B cell (primary cell): ENCODE measurements at regions not wholly inside any gene's neighbourhood (a gene's known extent, or its start where the extent isn't known, plus 50 kb on each side); places are given as distances from the start of the nearest gene placed in this dataset.

Source experiments
- ATAC-seq: fragments of 200-7000 bp; cut with Tn5 transposase; one replicate; pipeline ENCODE4 v1.10.0; 2021; ENCODE audit warnings: low read depth, mild to moderate bottlenecking, moderate number of reproducible peaks, moderate library complexity
- CTCF ChIA-PET: fragments of 350-600 bp; sonication (Branson Sonifier 250); formaldehyde crosslinking; loops from one replicate; lab custom pipeline; 2021; ENCODE audit warnings: antibody characterized with exemption, inconsistent platforms; lab: Charles Lee
- POLR2A ChIA-PET: fragments of 350-600 bp; sonication (Branson Sonifier 250); formaldehyde crosslinking; loops from one replicate; lab custom pipeline; 2021; ENCODE audit warnings: antibody characterized with exemption; lab: Charles Lee
- DNase-seq: peaks from one replicate; pipeline ENCODE4 v3.0.0; 2013
- H2AFZ ChIP-seq: 2 replicates; pipeline ENCODE4 v1.6.1; 2012; ENCODE audit warnings: mild to moderate bottlenecking, low read depth, low read length; ENCODE audit not compliant: insufficient read depth, poor library complexity, severe bottlenecking
- H3K27ac ChIP-seq, 2 donors: 1 replicate in 1 of 2; 2 replicates in 1 of 2; pipeline ENCODE4 v1.5.1; 2012 to 2013; ENCODE audit warnings: low read length in 2 of 2, mild to moderate bottlenecking in 2 of 2, moderate library complexity in 1 of 2
- H3K27me3 ChIP-seq, 4 experiments: fragments of 200-600 bp in 1 of 4; sonication (generic) in 1 of 4; replicated peaks in 1 of 4; 1 replicate in 2 of 4; 2 replicates in 2 of 4; pipeline versions ENCODE4 v1.6.1 to v1.7.0; 2013 to 2016; ENCODE audit warnings: low read length in 3 of 4, mild to moderate bottlenecking in 2 of 4, mixed read lengths in 1 of 4, moderate library complexity in 1 of 4; ENCODE audit not compliant: insufficient read depth in 4 of 4, control insufficient read depth in 3 of 4; ENCODE audit errors: control extremely low read depth in 1 of 4
- H3K36me3 ChIP-seq, 2 experiments: replicated peaks in 1 of 2; 1 replicate in 1 of 2; 2 replicates in 1 of 2; pipeline versions ENCODE4 v1.6.1 to v1.7.1; 2013; ENCODE audit warnings: low read length in 1 of 2; ENCODE audit not compliant: insufficient read depth in 2 of 2, control insufficient read depth in 1 of 2; ENCODE audit errors: control extremely low read depth in 1 of 2, extremely low read depth in 1 of 2
- H3K4me1 ChIP-seq, 2 donors: fragments of 200-600 bp in 1 of 2; sonication (generic) in 1 of 2; 1 replicate in 1 of 2; 2 replicates in 1 of 2; pipeline versions ENCODE4 v1.5.1 to v1.6.1; 2013 to 2017; ENCODE audit warnings: low read length in 2 of 2; ENCODE audit not compliant: control insufficient read depth in 2 of 2, insufficient read depth in 2 of 2
- H3K4me2 ChIP-seq: replicated peaks from 2 replicates; pipeline ENCODE3; 2012; ENCODE audit warnings: mild to moderate bottlenecking, low read depth, low read length; ENCODE audit not compliant: poor library complexity, severe bottlenecking
- H3K4me3 ChIP-seq, 5 experiments: fragments of 200-600 bp in 1 of 5; sonication (generic) in 1 of 5; 1 replicate in 3 of 5; 2 replicates in 2 of 5; pipeline versions ENCODE4 v1.5.1 to v1.7.0; 2011 to 2016; ENCODE audit warnings: low read length in 4 of 5, mild to moderate bottlenecking in 4 of 5, low read depth in 2 of 5, control low read depth in 1 of 5, moderate library complexity in 1 of 5; ENCODE audit not compliant: insufficient read depth in 1 of 5; ENCODE audit errors: control extremely low read depth in 1 of 5, extremely low read depth in 1 of 5
- H3K79me2 ChIP-seq: fragments of 200-600 bp; sonication (generic); one replicate; pipeline ENCODE4 v1.6.0; 2016; ENCODE audit warnings: low read length; ENCODE audit not compliant: control insufficient read depth, insufficient read depth
- H3K9ac ChIP-seq: fragments of 200-600 bp; sonication (generic); 2 replicates; pipeline ENCODE4 v1.6.1; 2017; ENCODE audit warnings: mild to moderate bottlenecking, low read length, moderate library complexity
- H3K9me3 ChIP-seq, 3 donors: one replicate each; pipeline versions ENCODE4 v1.6.1 to v1.7.1; 2013; ENCODE audit warnings: low read length in 2 of 3; ENCODE audit not compliant: control insufficient read depth in 2 of 3, insufficient read depth in 1 of 3; ENCODE audit errors: control extremely low read depth in 1 of 3
- H4K20me1 ChIP-seq: 2 replicates; pipeline ENCODE4 v1.6.0; 2012; ENCODE audit warnings: mild to moderate bottlenecking, low read length; ENCODE audit not compliant: insufficient read depth, control insufficient read depth, poor library complexity, severe bottlenecking
- H3K27ac Mint-ChIP-seq: one replicate; pipeline ENCODE4 v1.8.0; 2021; ENCODE audit warnings: mixed read lengths
- H3K27me3 Mint-ChIP-seq: one replicate; pipeline ENCODE4 v1.8.0; 2021; ENCODE audit warnings: mixed read lengths
- H3K4me1 Mint-ChIP-seq: one replicate; pipeline ENCODE4 v1.8.0; 2021; ENCODE audit warnings: mixed read lengths
- H3K4me3 Mint-ChIP-seq: one replicate; pipeline ENCODE4 v1.8.0; 2021; ENCODE audit warnings: mixed read lengths
- H3K9me3 Mint-ChIP-seq: one replicate; pipeline ENCODE4 v1.8.0; 2022; ENCODE audit warnings: mixed read lengths; ENCODE audit not compliant: insufficient read depth
- CTCF ChIP-seq: fragments of 200-600 bp; IDR thresholded peaks from one replicate; pipeline ENCODE4 v1.8.0; 2022; ENCODE audit warnings: antibody characterized with exemption, mild to moderate bottlenecking
- EZH2 ChIP-seq: IDR thresholded peaks from 2 replicates; pipeline ENCODE4 v1.6.1; 2012; ENCODE audit warnings: borderline replicate concordance, low read depth, mild to moderate bottlenecking, moderate library complexity, low read length; ENCODE audit not compliant: insufficient read depth, poor library complexity, severe bottlenecking
- WGBS: methylation state at CpG from one replicate; pipeline ENCODE4 v1.1.5; 2013; ENCODE audit warnings: missing lambda C conversion rate; ENCODE audit not compliant: insufficient coverage; 5-methylcytosine and 5-hydroxymethylcytosine counted together
- intact Hi-C: fragments of 100-400 bp; cut with micrococcal nuclease; formaldehyde crosslinking; loops from one replicate; pipeline ENCODE4 v1.10.0; 2022

GRCh38 chr9:79779901-79780300 is 208.1 kb downstream of the TLE4 start:
- H3K27me3 Mint-ChIP-seq, result no peaks in the 10 kb centered on the region
- no peaks in the 10 kb centered on the region for H4K20me1 ChIP-seq
- H3K27ac ChIP-seq, result no peak overlapping the region
- ATAC-seq (no peak), DNase-seq (no peak)
- no peaks in the 10 kb centered on the region for H3K79me2 ChIP-seq
- no peak overlapping the region for H3K4me2 ChIP-seq
- H3K27ac Mint-ChIP-seq, result no peak overlapping the region
- no peak overlapping the region for H3K4me3 ChIP-seq
- no peaks in the 10 kb centered on the region for H3K4me1 Mint-ChIP-seq
- TF ChIP-seq EZH2 (no peak), CTCF (no peak)
- no peak overlapping the region for H2AFZ ChIP-seq
- no peaks in the 10 kb centered on the region for H3K9me3 ChIP-seq
- H3K36me3 ChIP-seq, result no peaks in the 10 kb centered on the region
- ChIA-PET CTCF (interaction anchor here (1.1 kb wide), 1 partner anchor 14 kb away, joined by 3 read pairs; no protein-coding TSS in a partner anchor), POLR2A (no interaction called here)
- no peaks in the 10 kb centered on the region for H3K4me1 ChIP-seq
- no peaks in the 10 kb centered on the region for H3K9me3 Mint-ChIP-seq
- H3K4me3 Mint-ChIP-seq, result no peak overlapping the region
- H3K27me3 ChIP-seq, result no peaks in the 10 kb centered on the region
- 92% methylated on average over 5 of the region's 7 CpGs for WGBS
- H3K9ac ChIP-seq, result no peak overlapping the region
- intact Hi-C loops, result no loop called here

DNA sequence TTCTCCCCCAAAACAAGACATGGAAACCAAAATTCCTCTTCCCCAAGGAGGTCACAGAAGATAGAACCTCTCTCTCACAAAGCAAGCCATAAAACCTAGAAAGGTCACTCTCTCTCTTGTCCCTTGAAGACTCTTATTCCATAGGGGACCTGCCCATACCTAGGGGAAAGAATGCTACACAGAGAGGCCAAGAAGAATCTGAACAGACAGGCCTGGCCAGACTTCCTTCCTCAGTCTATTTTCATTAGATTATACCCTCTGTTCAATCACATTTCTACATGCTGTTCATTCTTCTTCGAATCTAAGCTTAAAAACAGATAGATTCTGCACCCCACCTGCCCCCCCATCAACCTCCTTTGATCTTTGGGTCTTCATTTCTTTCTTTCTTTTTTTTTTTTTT is 206.8 kb downstream of the TLE4 start:
- DNase-seq (no peak), ATAC-seq (no peak)
- Histone ChIP-seq H3K27ac (no peak overlapping the region), H3K36me3 (no peaks in the 10 kb centered on the region), H3K9me3 (no peaks in the 10 kb centered on the region), H3K9ac (no peak overlapping the region), H3K4me3 (no peak overlapping the region), H4K20me1 (no peaks in the 10 kb centered on the region), H3K79me2 (no peaks in the 10 kb centered on the region), H3K4me2 (no peak overlapping the region), H3K4me1 (no peaks in the 10 kb centered on the region), H2AFZ (no peak overlapping the region), H3K27me3 (no peaks in the 10 kb centered on the region)
- H3K9me3 Mint-ChIP-seq, result no peaks in the 10 kb centered on the region
- no peak overlapping the region for H3K27ac Mint-ChIP-seq
- no peaks in the 10 kb centered on the region for H3K27me3 Mint-ChIP-seq
- no peak for TF ChIP-seq EZH2
- no peak for TF ChIP-seq CTCF
- POLR2A ChIA-PET, result no interaction called here
- intact Hi-C loops, result no loop called here
- CTCF ChIA-PET, result interaction anchor here (0.6 kb wide), 1 partner anchor 634 kb away, joined by 3 read pairs; no protein-coding TSS in a partner anchor
- WGBS, result 100% methylated on average over 1 of the region's 1 CpG
- no peaks in the 10 kb centered on the region for H3K4me1 Mint-ChIP-seq
- H3K4me3 Mint-ChIP-seq, result no peak overlapping the region
